Parathyroid adenoma (tissue), 2 donors: ENCODE measurements at regions not wholly inside any gene's neighbourhood (a gene's known extent, or its start where the extent isn't known, plus 50 kb on each side); places are given as distances from the start of the nearest gene placed in this dataset.

Experiments
- H2AFZ ChIP-seq: fragments of 300-600 bp; sonication (generic); one replicate; pipeline ENCODE4 v1.7.0; 2017; ENCODE audit warnings: antibody characterized with exemption, mild to moderate bottlenecking
- H3K27ac ChIP-seq: fragments of 300-600 bp; sonication (generic); one replicate; pipeline ENCODE4 v1.7.0; 2017
- H3K27me3 ChIP-seq: fragments of 300-600 bp; sonication (generic); one replicate; pipeline ENCODE4 v1.7.0; 2017; ENCODE audit warnings: low read length; ENCODE audit not compliant: control insufficient read depth, insufficient read depth
- H3K36me3 ChIP-seq: fragments of 300-600 bp; sonication (generic); one replicate; pipeline ENCODE4 v1.7.0; 2017; ENCODE audit warnings: low read length; ENCODE audit not compliant: control insufficient read depth, insufficient read depth
- H3K4me1 ChIP-seq: fragments of 300-600 bp; sonication (generic); one replicate; pipeline ENCODE4 v1.7.0; 2017; ENCODE audit warnings: control low read depth
- H3K4me2 ChIP-seq: fragments of 300-600 bp; sonication (generic); one replicate; pipeline ENCODE4 v1.7.0; 2017; ENCODE audit warnings: low read length
- H3K4me3 ChIP-seq: fragments of 300-600 bp; sonication (generic); one replicate; pipeline ENCODE4 v1.7.0; 2017; ENCODE audit warnings: low read depth, low read length
- H3K79me2 ChIP-seq: fragments of 300-600 bp; sonication (generic); one replicate; pipeline ENCODE4 v1.7.0; 2017; ENCODE audit warnings: control low read depth
- H3K9ac ChIP-seq: fragments of 300-600 bp; sonication (generic); one replicate; pipeline ENCODE4 v1.7.0; 2017; ENCODE audit warnings: mild to moderate bottlenecking
- H3K9me3 ChIP-seq: fragments of 300-600 bp; sonication (generic); one replicate; pipeline ENCODE4 v1.7.0; 2017; ENCODE audit warnings: low read length; ENCODE audit not compliant: control insufficient read depth
- TF ChIP-seq, protein P1 (sequence below): fragments of 300-600 bp; sonication (generic); IDR thresholded peaks from one replicate; pipeline ENCODE4 v1.7.0; 2017; ENCODE audit warnings: antibody characterized with exemption, mild to moderate bottlenecking
- donor health status: primary hyperparathyroidism.

DNA sequence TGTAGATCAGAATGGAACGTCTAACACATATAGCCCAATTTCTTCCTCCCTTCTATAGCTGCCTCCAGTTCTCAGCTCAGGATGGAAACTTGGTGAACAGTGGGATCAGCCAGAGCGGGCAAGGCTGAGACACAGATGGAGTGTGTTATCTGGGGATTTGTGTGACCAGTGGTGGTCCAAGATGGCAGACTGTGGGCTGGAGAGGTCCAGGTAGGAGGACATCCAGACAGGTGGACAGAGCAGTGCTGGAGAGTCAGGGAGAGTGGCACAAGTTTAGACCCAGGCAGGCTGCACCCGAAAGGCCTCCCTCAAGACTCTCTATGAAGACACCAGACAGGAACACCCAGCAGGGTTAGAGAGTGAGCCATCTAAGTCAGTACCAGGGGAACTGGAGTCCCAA is 116.1 kb upstream of the CPSF6 start:
- Histone ChIP-seq H3K9me3 (no peaks in the 10 kb centered on the region), H3K27me3 (no peaks in the 10 kb centered on the region), H3K9ac (no peak overlapping the region), H3K36me3 (no peaks in the 10 kb centered on the region), H3K27ac (no peak overlapping the region), H3K4me2 (no peak overlapping the region), H3K4me1 (no peaks in the 10 kb centered on the region), H2AFZ (no peak overlapping the region), H3K4me3 (no peak overlapping the region), H3K79me2 (no peaks in the 10 kb centered on the region)
- TF ChIP-seq, protein P1, sequence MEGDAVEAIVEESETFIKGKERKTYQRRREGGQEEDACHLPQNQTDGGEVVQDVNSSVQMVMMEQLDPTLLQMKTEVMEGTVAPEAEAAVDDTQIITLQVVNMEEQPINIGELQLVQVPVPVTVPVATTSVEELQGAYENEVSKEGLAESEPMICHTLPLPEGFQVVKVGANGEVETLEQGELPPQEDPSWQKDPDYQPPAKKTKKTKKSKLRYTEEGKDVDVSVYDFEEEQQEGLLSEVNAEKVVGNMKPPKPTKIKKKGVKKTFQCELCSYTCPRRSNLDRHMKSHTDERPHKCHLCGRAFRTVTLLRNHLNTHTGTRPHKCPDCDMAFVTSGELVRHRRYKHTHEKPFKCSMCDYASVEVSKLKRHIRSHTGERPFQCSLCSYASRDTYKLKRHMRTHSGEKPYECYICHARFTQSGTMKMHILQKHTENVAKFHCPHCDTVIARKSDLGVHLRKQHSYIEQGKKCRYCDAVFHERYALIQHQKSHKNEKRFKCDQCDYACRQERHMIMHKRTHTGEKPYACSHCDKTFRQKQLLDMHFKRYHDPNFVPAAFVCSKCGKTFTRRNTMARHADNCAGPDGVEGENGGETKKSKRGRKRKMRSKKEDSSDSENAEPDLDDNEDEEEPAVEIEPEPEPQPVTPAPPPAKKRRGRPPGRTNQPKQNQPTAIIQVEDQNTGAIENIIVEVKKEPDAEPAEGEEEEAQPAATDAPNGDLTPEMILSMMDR = no peak

DNA sequence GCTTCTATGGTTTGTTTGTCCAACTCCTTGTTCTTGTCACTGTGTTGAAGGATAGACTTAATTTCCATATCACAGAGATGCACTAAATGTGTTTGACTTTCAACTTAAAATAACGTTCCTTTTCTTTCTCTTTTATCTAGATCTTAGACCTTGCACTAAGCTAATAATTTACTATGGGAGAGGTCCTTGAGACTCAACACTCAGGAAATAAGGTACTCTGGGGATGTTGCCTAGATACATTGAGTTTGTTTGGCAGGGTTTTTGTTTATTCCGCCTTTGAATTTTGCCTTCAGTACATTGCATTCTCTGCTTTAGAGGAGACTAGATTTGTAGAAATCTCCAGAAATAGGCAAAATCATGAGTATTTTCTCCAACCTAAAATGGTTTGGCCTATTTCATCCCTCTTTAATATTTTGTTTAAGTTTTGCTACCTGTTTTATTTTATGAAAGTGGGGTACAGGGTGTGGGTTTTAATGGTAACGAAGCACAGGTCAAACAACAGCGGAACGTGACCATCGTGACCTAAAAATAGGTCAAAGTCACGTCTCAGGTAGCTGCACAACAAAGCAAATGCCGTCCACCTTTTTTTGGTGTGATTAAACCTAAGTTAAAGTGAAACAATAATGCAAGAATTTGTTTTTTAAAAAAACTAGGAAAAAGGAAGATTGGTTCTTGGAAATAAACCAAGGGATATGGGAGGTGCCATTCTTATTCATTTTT is 115.3 kb upstream of the CPSF6 start:
- TF ChIP-seq, protein P1 = no peak
- no peak overlapping the region for H3K9ac ChIP-seq

DNA sequence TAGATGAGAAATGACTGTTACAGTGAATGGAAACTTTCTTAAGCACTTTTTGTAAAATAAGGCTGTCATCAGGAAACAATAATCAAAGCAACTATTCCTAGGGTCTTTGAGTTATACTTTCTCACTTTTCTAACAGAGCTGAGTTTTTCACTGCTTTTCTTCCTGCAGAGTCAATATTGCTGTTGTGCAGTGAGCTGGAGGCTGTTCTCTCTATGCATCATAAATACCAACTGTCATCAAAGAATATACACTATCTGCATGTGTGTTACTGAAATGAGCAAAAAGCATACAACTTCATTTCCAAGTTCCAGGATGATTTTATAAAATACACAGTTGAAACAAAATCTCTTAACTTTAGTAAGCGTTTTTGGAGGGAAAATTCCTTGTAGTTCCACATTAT is 110.4 kb upstream of the CPSF6 start:
- Histone ChIP-seq H3K9me3 (no peaks in the 10 kb centered on the region), H3K27ac (no peak overlapping the region), H3K4me2 (no peak overlapping the region), H3K79me2 (no peaks in the 10 kb centered on the region), H3K4me3 (no peak overlapping the region), H3K9ac (no peak overlapping the region), H2AFZ (no peak overlapping the region), H3K4me1 (no peaks in the 10 kb centered on the region), H3K27me3 (no peaks in the 10 kb centered on the region), H3K36me3 (no peaks in the 10 kb centered on the region)
- TF ChIP-seq, protein P1 = no peak

More for the DNA sequence above, 115.3 kb upstream of the CPSF6 start:
- H3K27ac ChIP-seq = no peak overlapping the region
- H3K79me2 ChIP-seq = no peaks in the 10 kb centered on the region
- H2AFZ ChIP-seq = no peak overlapping the region
- H3K4me2 ChIP-seq = no peak overlapping the region
- no peak overlapping the region for H3K4me3 ChIP-seq
- H3K4me1 ChIP-seq = no peaks in the 10 kb centered on the region
- no peaks in the 10 kb centered on the region for H3K27me3 ChIP-seq
- H3K9me3 ChIP-seq = no peaks in the 10 kb centered on the region
- no peaks in the 10 kb centered on the region for H3K36me3 ChIP-seq

DNA sequence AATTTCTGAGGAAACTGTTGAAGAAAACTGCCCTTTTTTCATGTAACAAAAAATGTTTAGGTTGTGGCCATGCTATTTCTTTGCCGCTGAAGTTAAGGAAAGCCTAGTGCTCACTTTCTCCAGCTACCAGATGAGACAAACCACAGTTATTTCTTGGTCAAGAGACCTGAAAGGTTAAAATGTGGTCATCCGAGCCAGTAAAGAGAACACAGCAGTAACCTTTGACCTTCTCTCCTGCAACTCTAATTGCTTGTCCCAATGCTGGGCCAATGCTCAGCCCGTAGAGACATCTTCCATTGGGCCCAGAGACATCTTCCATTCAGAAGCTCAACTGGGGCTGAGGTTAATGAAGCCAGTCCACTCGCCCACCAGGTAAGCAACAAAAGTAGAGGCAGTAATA is 109.8 kb upstream of the CPSF6 start:
- Histone ChIP-seq H3K4me2 (no peak overlapping the region), H3K27me3 (no peaks in the 10 kb centered on the region), H2AFZ (no peak overlapping the region), H3K4me1 (no peaks in the 10 kb centered on the region), H3K4me3 (no peak overlapping the region), H3K36me3 (no peaks in the 10 kb centered on the region), H3K79me2 (no peaks in the 10 kb centered on the region), H3K27ac (no peak overlapping the region), H3K9me3 (no peaks in the 10 kb centered on the region), H3K9ac (no peak overlapping the region)
- TF ChIP-seq, protein P1 = no peak

DNA sequence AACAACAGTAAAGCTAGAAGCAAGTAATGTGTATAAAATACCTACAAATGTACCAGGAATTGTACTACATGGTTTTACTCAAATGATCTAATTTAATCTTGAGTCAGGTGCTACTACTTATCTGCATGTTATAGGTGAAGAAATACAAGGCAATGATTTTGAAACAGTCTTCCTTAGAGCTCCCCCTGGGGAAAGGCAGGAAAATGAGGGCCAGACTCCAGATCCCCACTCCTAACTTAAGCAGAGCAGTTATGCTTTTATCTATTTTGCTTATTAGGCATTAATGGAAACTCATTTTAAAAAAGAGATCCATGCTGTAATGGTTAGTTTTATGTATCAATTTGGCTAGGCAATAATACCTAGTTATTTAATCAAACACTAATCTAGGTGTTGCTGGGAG is 109.3 kb upstream of the CPSF6 start:
- Histone ChIP-seq H3K9ac (no peak overlapping the region), H3K9me3 (no peaks in the 10 kb centered on the region), H3K27ac (no peak overlapping the region), H3K36me3 (no peaks in the 10 kb centered on the region), H3K4me2 (no peak overlapping the region), H2AFZ (no peak overlapping the region), H3K4me3 (no peak overlapping the region), H3K79me2 (no peaks in the 10 kb centered on the region), H3K27me3 (no peaks in the 10 kb centered on the region), H3K4me1 (no peaks in the 10 kb centered on the region)
- TF ChIP-seq, protein P1 = no peak
